HCT116 (cell line): ENCODE measurements at regions not wholly inside any gene's neighbourhood (a gene's known extent, or its start where the extent isn't known, plus 50 kb on each side); places are given as distances from the start of the nearest gene placed in this dataset.

Source experiments
- ATAC-seq: fragments of 200-7000 bp; cut with Tn5 transposase; 2 replicates; pipeline ENCODE4 v1.9.1; 2020; ENCODE audit warnings: mild to moderate bottlenecking, moderate library complexity
- BruUV-seq: library from RNA; stranded (reverse); fragments of 400-500 nt; replicated peaks from 2 replicates; lab custom pipeline; 2021; lab: Mats Ljungman, UMichigan
- CTCF ChIA-PET: fragments of 300-600 bp; sonication (Branson Sonifier 250); formaldehyde crosslinking; loops from one replicate; lab custom pipeline; 2021; ENCODE audit warnings: antibody characterized with exemption; lab: Charles Lee
- POLR2A ChIA-PET: fragments of 300-600, 350-600 bp; sonication (Branson Sonifier 250); formaldehyde crosslinking; loops from one replicate; lab custom pipeline; 2021; ENCODE audit warnings: antibody characterized with exemption; lab: Charles Lee
- RAD21 ChIA-PET, 2 experiments: fragments of 300-600 bp; sonication (Branson Sonifier 250); formaldehyde crosslinking; loops; one replicate each; lab custom pipeline; 2023; ENCODE audit warnings: low total read pairs in 2 of 2; ENCODE audit not compliant: uncharacterized antibody in 2 of 2, unreplicated experiment in 2 of 2, low non-redundant PET in 1 of 2; lab: Charles Lee
- DNase-seq: peaks from one replicate; pipeline ENCODE4 v3.0.0-alpha.2; 2010; ENCODE audit warnings: low read depth, low spot score
- H2AFZ ChIP-seq: fragments of 200-600 bp; shearing (Covaris generic), sonication (generic); 2 replicates; pipeline ENCODE4 v1.6.1; 2017; ENCODE audit warnings: low read depth, mixed run types, mixed read lengths, antibody characterized with exemption, low read length; ENCODE audit not compliant: poor library complexity, severe bottlenecking
- H3K27ac ChIP-seq: 2 replicates; pipeline ENCODE4 v1.5.1; 2012; ENCODE audit warnings: low read depth, low read length
- H3K27me3 ChIP-seq: fragments of 200-600 bp; sonication (generic); 2 replicates; pipeline ENCODE4 v1.6.1; 2016; ENCODE audit warnings: mixed run types, low read length, mixed read lengths; ENCODE audit not compliant: insufficient read depth
- H3K36me3 ChIP-seq, 2 experiments: fragments of 200-500 bp in 1 of 2; fragments of 200-600 bp in 1 of 2; sonication (Bioruptor generic) in 1 of 2; sonication (generic) in 1 of 2; 2 replicates each; pipeline versions ENCODE4 v1.5.1 to v1.6.1; 2014 to 2016; ENCODE audit warnings: low read length in 2 of 2, inconsistent platforms in 1 of 2, mixed read lengths in 1 of 2, mixed run types in 1 of 2; ENCODE audit not compliant: insufficient read depth in 2 of 2, control insufficient read depth in 1 of 2
- H3K4me1 ChIP-seq, 2 experiments: fragments of 200-600 bp in 1 of 2; sonication (generic) in 1 of 2; 2 replicates each; pipeline versions ENCODE4 v1.5.1 to v1.6.1; 2012 to 2017; ENCODE audit warnings: low read length in 2 of 2, inconsistent platforms in 1 of 2, mild to moderate bottlenecking in 1 of 2, mixed read lengths in 1 of 2, mixed run types in 1 of 2, moderate library complexity in 1 of 2; ENCODE audit not compliant: insufficient read depth in 2 of 2, control insufficient read depth in 1 of 2
- H3K4me2 ChIP-seq: fragments of 200-600 bp; sonication (generic); 2 replicates; pipeline ENCODE4 v1.6.1; 2017; ENCODE audit warnings: mixed run types, low read length, mixed read lengths
- H3K4me3 ChIP-seq, 2 experiments: fragments of 200-600 bp in 1 of 2; sonication (generic) in 1 of 2; replicated peaks in 1 of 2; 2 replicates each; pipeline ENCODE4 v1.5.1; 2011 to 2016; ENCODE audit warnings: low read length in 2 of 2, control low read depth in 1 of 2, low read depth in 1 of 2, mild to moderate bottlenecking in 1 of 2, mixed read lengths in 1 of 2, mixed run types in 1 of 2
- H3K79me2 ChIP-seq: fragments of 200-600 bp; sonication (generic); 2 replicates; pipeline ENCODE4 v1.6.1; 2017; ENCODE audit warnings: mild to moderate bottlenecking, mixed run types, low read length, moderate library complexity, mixed read lengths; ENCODE audit not compliant: insufficient read depth
- H3K9ac ChIP-seq: fragments of 200-600 bp; sonication (generic); 2 replicates; pipeline ENCODE4 v1.6.1; 2016; ENCODE audit warnings: low read length, mixed read lengths
- H3K9me2 ChIP-seq: fragments of 200-600 bp; sonication (generic), shearing (Covaris generic); 2 replicates; pipeline ENCODE4 v1.6.1; 2017; ENCODE audit warnings: mixed run types, mild to moderate bottlenecking, moderate library complexity; ENCODE audit not compliant: insufficient read depth
- H3K9me3 ChIP-seq, 2 experiments: fragments of 200-500 bp in 1 of 2; fragments of 200-600 bp in 1 of 2; sonication (Bioruptor generic) in 1 of 2; sonication (generic) in 1 of 2; 2 replicates each; pipeline ENCODE4 v1.6.1; 2014 to 2017; ENCODE audit warnings: low read length in 2 of 2, mixed read lengths in 2 of 2, inconsistent platforms in 1 of 2, low read depth in 1 of 2, mild to moderate bottlenecking in 1 of 2, mixed run types in 1 of 2, moderate library complexity in 1 of 2; ENCODE audit not compliant: control insufficient read depth in 1 of 2, insufficient read depth in 1 of 2
- H4K20me1 ChIP-seq: fragments of 200-600 bp; sonication (generic), shearing (Covaris generic); 2 replicates; pipeline ENCODE4 v1.6.1; 2017; ENCODE audit warnings: mixed run types, mild to moderate bottlenecking, moderate library complexity; ENCODE audit not compliant: insufficient read depth
- CBX3 ChIP-seq: IDR thresholded peaks from 2 replicates; pipeline ENCODE4 v1.6.1; 2012; ENCODE audit warnings: low read depth
- CEBPB ChIP-seq: IDR thresholded peaks from 2 replicates; pipeline ENCODE4 v1.6.1; 2012; ENCODE audit warnings: low read depth
- CTCF ChIP-seq, 3 experiments: fragments of 200-600 bp in 1 of 3; sonication (generic) in 1 of 3; IDR thresholded peaks in 2 of 3; conservative IDR thresholded peaks in 1 of 3; 2 replicates each; pipeline ENCODE4 v1.5.1; 2012 to 2017; ENCODE audit warnings: low read depth in 2 of 3, low read length in 2 of 3, antibody characterized with exemption in 1 of 3, borderline replicate concordance in 1 of 3, control low read depth in 1 of 3, mild to moderate bottlenecking in 1 of 3, mixed read lengths in 1 of 3, mixed run types in 1 of 3, moderate library complexity in 1 of 3; ENCODE audit not compliant: insufficient read depth in 1 of 3
- EZH2 ChIP-seq: fragments of 200-600 bp; sonication (generic); IDR thresholded peaks from 2 replicates; pipeline ENCODE4 v1.6.1; 2017; ENCODE audit warnings: antibody characterized with exemption, mixed run types
- FOSL1 ChIP-seq: IDR thresholded peaks from 2 replicates; pipeline ENCODE4 v1.6.1; 2012; ENCODE audit warnings: low read depth
- SIN3A ChIP-seq: IDR thresholded peaks from 2 replicates; pipeline ENCODE4 v1.6.1; 2012; ENCODE audit warnings: low read depth
- SP1 ChIP-seq: IDR thresholded peaks from 2 replicates; pipeline ENCODE4 v1.6.1; 2012; ENCODE audit warnings: low read depth
- intact Hi-C: fragments of 100-400 bp; cut with micrococcal nuclease; formaldehyde crosslinking; loops from 2 replicates; pipeline ENCODE4 v1.10.0; 2022
- TF ChIP-seq, protein P1 (sequence below): IDR thresholded peaks from 2 replicates; pipeline ENCODE4 v1.6.1; 2011; ENCODE audit warnings: mild to moderate bottlenecking, low read length, moderate library complexity; ENCODE audit not compliant: insufficient replicate concordance; ENCODE audit errors: extremely low read depth
- TF ChIP-seq, protein P2 (sequence below): IDR thresholded peaks from 2 replicates; pipeline ENCODE4 v1.6.1; 2012; ENCODE audit warnings: low read depth

DNA sequence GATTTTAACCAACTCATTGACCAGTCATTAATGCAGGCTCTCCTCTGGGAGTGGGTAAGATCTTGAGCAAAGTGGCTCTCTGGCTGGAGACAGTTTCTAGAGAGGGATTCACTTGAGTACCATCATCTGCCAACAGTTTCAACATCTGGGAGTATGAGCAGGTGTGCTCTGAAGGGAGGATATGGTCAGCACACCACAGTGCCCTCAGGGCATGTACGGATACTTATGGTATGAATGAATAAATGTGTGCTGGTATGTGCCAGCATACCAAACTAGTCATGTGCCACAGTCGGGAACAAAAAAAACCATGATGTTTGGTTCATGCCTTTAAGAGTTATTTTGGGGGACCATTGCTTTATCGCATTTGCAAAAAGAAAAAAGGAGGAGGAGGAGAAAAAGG is 1197.5 kb upstream of the TENM4 start:
- Histone ChIP-seq H3K27me3 (no peaks in the 10 kb centered on the region), H3K4me1 (no peaks in the 10 kb centered on the region), H3K79me2 (no peaks in the 10 kb centered on the region), H3K36me3 (no peaks in the 10 kb centered on the region), H3K4me3 (no peak overlapping the region), H3K4me2 (no peak overlapping the region), H3K27ac (no peak overlapping the region), H4K20me1 (no peaks in the 10 kb centered on the region), H3K9me3 (peaks cover 3% of the 10 kb centered on the region in 2 experiments; a peak in 2 of 4 replicates), H3K9me2 (no peaks in the 10 kb centered on the region), H3K9ac (no peak overlapping the region), H2AFZ (no peak overlapping the region)
- no peak for TF ChIP-seq SIN3A
- TF ChIP-seq, protein P1, sequence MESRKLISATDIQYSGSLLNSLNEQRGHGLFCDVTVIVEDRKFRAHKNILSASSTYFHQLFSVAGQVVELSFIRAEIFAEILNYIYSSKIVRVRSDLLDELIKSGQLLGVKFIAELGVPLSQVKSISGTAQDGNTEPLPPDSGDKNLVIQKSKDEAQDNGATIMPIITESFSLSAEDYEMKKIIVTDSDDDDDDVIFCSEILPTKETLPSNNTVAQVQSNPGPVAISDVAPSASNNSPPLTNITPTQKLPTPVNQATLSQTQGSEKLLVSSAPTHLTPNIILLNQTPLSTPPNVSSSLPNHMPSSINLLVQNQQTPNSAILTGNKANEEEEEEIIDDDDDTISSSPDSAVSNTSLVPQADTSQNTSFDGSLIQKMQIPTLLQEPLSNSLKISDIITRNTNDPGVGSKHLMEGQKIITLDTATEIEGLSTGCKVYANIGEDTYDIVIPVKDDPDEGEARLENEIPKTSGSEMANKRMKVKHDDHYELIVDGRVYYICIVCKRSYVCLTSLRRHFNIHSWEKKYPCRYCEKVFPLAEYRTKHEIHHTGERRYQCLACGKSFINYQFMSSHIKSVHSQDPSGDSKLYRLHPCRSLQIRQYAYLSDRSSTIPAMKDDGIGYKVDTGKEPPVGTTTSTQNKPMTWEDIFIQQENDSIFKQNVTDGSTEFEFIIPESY: no peak
- TF ChIP-seq CTCF (IDR thresholded peaks at IDR 0.05 in 2 of 3, conservative IDR thresholded peaks at IDR 0.05 in 1 of 3; ENCODE audit: borderline replicate concordance in 1 of 3, insufficient read depth in 1 of 3, low read depth in 2 of 3, low read length in 2 of 3): no peak
- TF ChIP-seq CBX3: no peak
- TF ChIP-seq FOSL1: no peak
- TF ChIP-seq, protein P2, sequence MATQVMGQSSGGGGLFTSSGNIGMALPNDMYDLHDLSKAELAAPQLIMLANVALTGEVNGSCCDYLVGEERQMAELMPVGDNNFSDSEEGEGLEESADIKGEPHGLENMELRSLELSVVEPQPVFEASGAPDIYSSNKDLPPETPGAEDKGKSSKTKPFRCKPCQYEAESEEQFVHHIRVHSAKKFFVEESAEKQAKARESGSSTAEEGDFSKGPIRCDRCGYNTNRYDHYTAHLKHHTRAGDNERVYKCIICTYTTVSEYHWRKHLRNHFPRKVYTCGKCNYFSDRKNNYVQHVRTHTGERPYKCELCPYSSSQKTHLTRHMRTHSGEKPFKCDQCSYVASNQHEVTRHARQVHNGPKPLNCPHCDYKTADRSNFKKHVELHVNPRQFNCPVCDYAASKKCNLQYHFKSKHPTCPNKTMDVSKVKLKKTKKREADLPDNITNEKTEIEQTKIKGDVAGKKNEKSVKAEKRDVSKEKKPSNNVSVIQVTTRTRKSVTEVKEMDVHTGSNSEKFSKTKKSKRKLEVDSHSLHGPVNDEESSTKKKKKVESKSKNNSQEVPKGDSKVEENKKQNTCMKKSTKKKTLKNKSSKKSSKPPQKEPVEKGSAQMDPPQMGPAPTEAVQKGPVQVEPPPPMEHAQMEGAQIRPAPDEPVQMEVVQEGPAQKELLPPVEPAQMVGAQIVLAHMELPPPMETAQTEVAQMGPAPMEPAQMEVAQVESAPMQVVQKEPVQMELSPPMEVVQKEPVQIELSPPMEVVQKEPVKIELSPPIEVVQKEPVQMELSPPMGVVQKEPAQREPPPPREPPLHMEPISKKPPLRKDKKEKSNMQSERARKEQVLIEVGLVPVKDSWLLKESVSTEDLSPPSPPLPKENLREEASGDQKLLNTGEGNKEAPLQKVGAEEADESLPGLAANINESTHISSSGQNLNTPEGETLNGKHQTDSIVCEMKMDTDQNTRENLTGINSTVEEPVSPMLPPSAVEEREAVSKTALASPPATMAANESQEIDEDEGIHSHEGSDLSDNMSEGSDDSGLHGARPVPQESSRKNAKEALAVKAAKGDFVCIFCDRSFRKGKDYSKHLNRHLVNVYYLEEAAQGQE: no peak
- no peak for TF ChIP-seq EZH2
- TF ChIP-seq SP1: no peak
- TF ChIP-seq CEBPB: no peak
- ChIA-PET RAD21 (no interaction called here), POLR2A (no interaction called here), CTCF (no interaction called here)
- no peak for DNase-seq
- no TSS peak for BruUV-seq
- no peak for ATAC-seq
- intact Hi-C loops: no loop called here
